Stimulated activated naive B cell treated with anti-CD40 and anti-IgM and Interleukin-4, amounts not matched to agents 10 μg/mL and 1 μg/mL and 100 μg/mL, for 72 hours (primary cell): ENCODE measurements at regions not wholly inside any gene's neighbourhood (a gene's known extent, or its start where the extent isn't known, plus 50 kb on each side); places are given as distances from the start of the nearest gene placed in this dataset.

Experiments used
- ATAC-seq, 2 donors: fragments of 150-1000 bp; cut with Tn5 transposase; replicated peaks; 2 replicates each; pipeline ENCODE4 v1.10.0; 2021; ENCODE audit warnings: moderate library complexity in 1 of 2
- DNase-seq: peaks from one replicate; pipeline ENCODE4 v3.0.0; 2021
- H3K27ac Mint-ChIP-seq: one replicate; pipeline ENCODE4 v1.8.0; 2022; ENCODE audit warnings: mild to moderate bottlenecking, mixed read lengths
- H3K27me3 Mint-ChIP-seq, 2 donors: one replicate each; pipeline ENCODE4 v1.8.0; 2022; ENCODE audit warnings: mixed read lengths in 2 of 2
- H3K36me3 Mint-ChIP-seq, 2 donors: one replicate each; pipeline ENCODE4 v1.8.0; 2022; ENCODE audit warnings: mixed read lengths in 2 of 2, mild to moderate bottlenecking in 1 of 2
- H3K4me1 Mint-ChIP-seq, 2 donors: one replicate each; pipeline ENCODE4 v1.8.0; 2022; ENCODE audit warnings: mixed read lengths in 2 of 2, mild to moderate bottlenecking in 1 of 2
- H3K4me3 Mint-ChIP-seq, 2 donors: one replicate each; pipeline ENCODE4 v1.8.0; 2022; ENCODE audit warnings: mild to moderate bottlenecking in 2 of 2, mixed read lengths in 2 of 2, moderate library complexity in 1 of 2
- H3K9me3 Mint-ChIP-seq, 2 donors: one replicate each; pipeline ENCODE4 v1.8.0; 2022; ENCODE audit warnings: mixed read lengths in 2 of 2, mild to moderate bottlenecking in 1 of 2

DNA sequence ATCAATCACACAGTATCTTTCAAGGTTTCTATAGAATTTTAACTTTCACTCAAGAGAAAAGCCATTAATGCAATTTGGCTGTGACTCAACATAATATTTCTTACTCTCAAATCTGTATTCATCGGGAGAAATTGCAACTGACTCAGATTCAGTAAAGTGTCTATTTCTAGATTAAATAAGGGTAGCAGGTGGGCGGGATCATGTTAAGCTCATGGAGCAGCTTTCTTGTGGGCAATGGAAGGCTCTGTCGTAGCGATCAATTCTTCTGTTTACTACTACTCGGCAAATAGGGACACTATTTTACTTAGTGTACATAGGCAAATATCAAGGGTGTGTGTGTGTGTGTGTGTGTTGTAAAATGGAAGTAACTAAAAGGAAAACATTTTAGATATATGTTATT is 423.6 kb upstream of the NEGR1 start:
- Mint-ChIP-seq H3K9me3 (no peaks in the 10 kb centered on the region), H3K4me1 (no peaks in the 10 kb centered on the region), H3K4me3 (no peak overlapping the region), H3K27me3 (no peaks in the 10 kb centered on the region), H3K27ac (no peak overlapping the region), H3K36me3 (no peaks in the 10 kb centered on the region)
- no peak for ATAC-seq
- DNase-seq = no peak

DNA sequence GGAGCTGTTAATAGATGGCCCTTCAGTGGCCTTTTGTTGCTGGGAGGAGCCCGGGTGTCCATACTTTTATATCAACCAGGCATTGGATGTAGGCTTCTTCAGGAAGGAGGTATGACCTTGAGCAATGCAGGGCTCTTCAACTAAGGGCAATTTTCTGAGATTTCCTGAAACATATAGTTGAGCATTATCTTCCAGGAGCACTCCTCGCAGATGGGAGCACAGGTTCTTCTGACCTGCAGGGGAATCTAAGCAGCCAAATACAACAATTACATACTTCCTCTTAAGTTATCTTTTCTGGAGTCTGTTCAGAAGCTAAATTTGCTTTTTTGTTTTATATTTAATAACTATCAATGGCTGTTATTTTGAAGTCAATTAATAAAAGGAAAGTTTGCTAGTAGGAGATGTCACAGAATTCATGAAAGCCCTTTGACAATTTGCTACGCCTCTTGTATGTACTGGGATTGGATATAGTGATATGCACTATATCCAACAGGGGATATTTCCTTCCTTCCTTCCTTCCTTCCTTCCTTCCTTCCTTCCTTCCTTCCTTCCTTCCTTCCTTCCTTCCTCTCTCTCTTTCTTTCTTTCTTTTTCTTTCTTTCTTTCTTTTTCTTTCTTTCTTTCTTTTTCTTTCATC is 422.6 kb upstream of the NEGR1 start:
- Mint-ChIP-seq H3K27ac (no peak overlapping the region), H3K27me3 (no peaks in the 10 kb centered on the region), H3K36me3 (no peaks in the 10 kb centered on the region), H3K4me3 (no peak overlapping the region), H3K9me3 (no peaks in the 10 kb centered on the region), H3K4me1 (no peaks in the 10 kb centered on the region)
- DNase-seq (no peak), ATAC-seq (no peak)

DNA sequence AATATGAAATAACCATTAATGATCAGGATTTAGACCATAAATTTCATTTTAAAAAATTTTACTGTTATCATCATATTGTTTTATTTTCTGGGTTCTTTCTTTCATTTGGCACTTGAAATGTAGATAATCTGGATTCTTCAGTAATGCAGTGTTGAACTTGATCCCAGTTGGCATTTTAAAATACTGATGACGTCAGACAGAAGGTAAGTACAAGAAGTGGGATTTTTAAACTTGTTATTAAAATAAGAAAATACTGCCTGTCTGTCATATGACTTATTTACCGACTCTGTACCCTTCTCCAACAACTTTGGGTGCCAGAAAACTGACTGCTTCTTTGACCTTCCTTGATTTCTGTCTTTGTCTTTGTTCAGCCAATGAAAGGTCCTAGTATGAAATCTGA is 415.1 kb upstream of the NEGR1 start:
- Mint-ChIP-seq H3K9me3 (peaks cover 3 to 5% of the 10 kb centered on the region in 2 donors), H3K27me3 (no peaks in the 10 kb centered on the region), H3K36me3 (no peaks in the 10 kb centered on the region), H3K4me1 (no peaks in the 10 kb centered on the region), H3K4me3 (no peak overlapping the region), H3K27ac (no peak overlapping the region)
- no peak for DNase-seq
- ATAC-seq = no peak

DNA sequence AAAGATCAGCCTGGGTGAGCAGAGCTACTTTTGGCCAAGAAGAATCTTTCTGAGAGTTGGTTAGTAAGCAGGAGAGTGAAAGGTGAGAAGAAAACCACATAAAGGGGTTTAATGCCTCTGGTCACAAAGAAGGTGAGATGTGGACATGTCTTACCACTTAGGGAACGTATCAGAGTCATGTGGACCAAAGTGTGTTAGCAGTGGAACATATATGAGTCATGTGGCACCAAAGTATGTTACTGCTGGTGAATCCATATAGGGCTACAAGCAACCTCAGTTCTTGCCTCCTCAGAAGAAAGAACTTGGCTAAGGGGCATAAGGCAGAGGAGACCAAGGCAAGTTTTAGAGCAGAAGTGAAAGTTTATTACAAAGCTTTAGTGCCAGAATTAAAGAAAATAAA is 411.6 kb upstream of the NEGR1 start:
- Mint-ChIP-seq H3K36me3 (no peaks in the 10 kb centered on the region), H3K27ac (no peak overlapping the region), H3K9me3 (peaks cover 3 to 5% of the 10 kb centered on the region in 2 donors), H3K27me3 (no peaks in the 10 kb centered on the region), H3K4me3 (no peak overlapping the region), H3K4me1 (no peaks in the 10 kb centered on the region)
- DNase-seq (no peak), ATAC-seq (no peak)

DNA sequence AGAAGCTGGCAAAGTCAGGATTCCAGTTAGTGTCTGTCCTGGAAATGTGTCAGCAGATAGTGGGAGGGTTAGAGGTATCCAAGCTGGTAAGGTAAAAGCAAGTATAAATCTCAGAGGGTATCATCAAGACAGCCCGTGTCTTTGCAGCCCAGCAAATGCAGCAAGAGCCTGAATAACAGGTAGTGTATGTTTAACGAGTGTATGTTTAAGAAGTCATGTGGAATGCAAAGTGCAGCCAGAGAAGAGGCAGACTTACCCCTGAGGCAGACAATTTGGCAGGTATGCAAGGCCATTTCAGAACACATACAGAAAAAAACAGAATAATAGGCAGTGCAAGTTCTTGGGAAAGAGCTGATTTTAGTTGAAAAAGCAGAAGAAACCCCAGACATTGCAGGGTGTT is 411.0 kb upstream of the NEGR1 start:
- Mint-ChIP-seq H3K4me1 (no peaks in the 10 kb centered on the region), H3K4me3 (no peak overlapping the region), H3K27me3 (no peaks in the 10 kb centered on the region), H3K27ac (no peak overlapping the region), H3K36me3 (no peaks in the 10 kb centered on the region), H3K9me3 (peaks cover 3 to 5% of the 10 kb centered on the region in 2 donors)
- ATAC-seq (no peak), DNase-seq (no peak)

DNA sequence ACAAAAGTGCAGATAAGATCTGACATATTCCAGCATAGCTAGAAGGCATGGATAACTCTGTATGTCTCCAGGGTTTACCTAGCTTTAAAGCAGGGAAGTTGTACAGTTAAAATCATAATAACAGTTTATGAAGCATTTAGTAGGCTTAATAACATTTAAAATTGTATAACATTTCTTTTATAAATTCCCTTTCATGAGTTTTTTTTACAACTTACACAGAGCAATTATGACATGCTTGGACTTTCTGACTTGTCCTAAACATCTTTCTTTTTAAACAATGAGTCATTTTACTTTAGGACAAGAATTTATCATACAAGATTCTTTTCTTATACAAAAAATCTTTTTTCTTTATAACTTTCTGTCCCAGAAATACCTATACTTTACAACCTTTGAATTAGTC is 408.5 kb upstream of the NEGR1 start:
- H3K9me3 Mint-ChIP-seq = peaks cover 3 to 7% of the 10 kb centered on the region in 2 donors
- ATAC-seq = no peak
- no peaks in the 10 kb centered on the region for H3K27me3 Mint-ChIP-seq
- no peak for DNase-seq
- H3K4me1 Mint-ChIP-seq = no peaks in the 10 kb centered on the region
- H3K27ac Mint-ChIP-seq = no peak overlapping the region
- H3K36me3 Mint-ChIP-seq = no peaks in the 10 kb centered on the region
- no peak overlapping the region for H3K4me3 Mint-ChIP-seq

DNA sequence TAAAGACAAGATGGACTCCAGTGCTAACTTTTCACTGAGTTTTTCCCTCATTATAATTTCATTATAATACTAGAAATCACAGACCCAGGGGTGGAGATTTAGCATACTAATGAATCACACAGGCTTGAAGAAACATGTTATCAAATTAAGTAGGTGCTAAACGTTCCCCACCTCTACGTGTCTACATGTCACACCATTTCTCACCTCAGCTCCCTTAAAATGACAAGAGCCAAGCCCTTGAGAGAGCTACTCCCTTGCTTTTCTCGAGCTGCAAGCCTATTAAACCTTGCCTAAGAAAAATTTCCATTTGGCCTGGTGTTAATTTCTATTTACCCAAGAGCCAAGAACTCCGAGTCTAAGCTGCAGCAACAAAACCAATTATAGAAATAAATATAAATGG is 396.3 kb upstream of the NEGR1 start:
- no peaks in the 10 kb centered on the region for H3K27me3 Mint-ChIP-seq
- no peak overlapping the region for H3K4me3 Mint-ChIP-seq
- ATAC-seq (no peak), DNase-seq (no peak)
- H3K27ac Mint-ChIP-seq = no peak overlapping the region
- no peaks in the 10 kb centered on the region for H3K36me3 Mint-ChIP-seq
- H3K4me1 Mint-ChIP-seq = no peaks in the 10 kb centered on the region
- H3K9me3 Mint-ChIP-seq = no peaks in the 10 kb centered on the region

DNA sequence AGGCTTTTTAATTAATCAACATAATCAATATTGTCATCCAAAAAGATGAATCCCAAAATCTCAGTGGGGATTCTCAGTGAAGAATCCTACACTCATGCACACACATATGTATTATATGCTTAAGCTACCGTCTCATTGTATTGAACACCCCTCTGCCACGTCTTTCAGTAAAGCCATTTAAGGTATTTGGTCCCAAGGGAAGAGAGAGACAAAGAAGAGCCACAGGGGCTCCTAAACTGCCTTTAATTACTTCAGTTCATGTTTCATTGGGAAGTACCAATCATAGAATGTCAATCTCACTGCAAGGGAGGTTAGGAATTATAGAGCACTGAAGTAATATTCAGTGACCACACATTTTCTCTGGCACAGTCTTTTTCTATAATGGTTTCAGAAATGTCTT is 388.6 kb upstream of the NEGR1 start:
- Mint-ChIP-seq H3K9me3 (no peaks in the 10 kb centered on the region), H3K36me3 (no peaks in the 10 kb centered on the region), H3K27me3 (no peaks in the 10 kb centered on the region), H3K4me1 (no peaks in the 10 kb centered on the region), H3K27ac (no peak overlapping the region), H3K4me3 (no peak overlapping the region)
- DNase-seq (no peak), ATAC-seq (no peak)

DNA sequence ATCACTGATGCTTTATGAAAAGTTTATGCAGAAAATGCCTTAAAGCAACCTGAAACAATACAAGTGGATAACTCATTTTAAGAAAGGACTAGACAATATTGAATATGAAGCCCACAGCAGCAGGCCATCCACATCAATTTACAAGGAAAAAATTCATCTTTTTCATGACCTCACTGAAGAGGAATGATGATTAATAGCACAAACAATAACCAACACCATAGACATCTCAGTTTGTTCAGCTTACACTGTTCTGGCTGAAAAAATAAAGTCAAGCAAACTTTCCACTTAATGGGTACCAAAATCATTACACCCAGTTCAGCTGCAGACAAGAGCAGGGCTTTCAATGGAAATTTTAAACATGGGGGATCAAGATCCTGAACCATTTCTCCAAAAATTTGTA is 380.6 kb upstream of the NEGR1 start:
- Mint-ChIP-seq H3K9me3 (peaks cover 0 to 1% of the 10 kb centered on the region in 2 donors), H3K4me3 (no peak overlapping the region), H3K27me3 (no peaks in the 10 kb centered on the region), H3K27ac (no peak overlapping the region), H3K36me3 (no peaks in the 10 kb centered on the region), H3K4me1 (no peaks in the 10 kb centered on the region)
- ATAC-seq (no peak), DNase-seq (no peak)

DNA sequence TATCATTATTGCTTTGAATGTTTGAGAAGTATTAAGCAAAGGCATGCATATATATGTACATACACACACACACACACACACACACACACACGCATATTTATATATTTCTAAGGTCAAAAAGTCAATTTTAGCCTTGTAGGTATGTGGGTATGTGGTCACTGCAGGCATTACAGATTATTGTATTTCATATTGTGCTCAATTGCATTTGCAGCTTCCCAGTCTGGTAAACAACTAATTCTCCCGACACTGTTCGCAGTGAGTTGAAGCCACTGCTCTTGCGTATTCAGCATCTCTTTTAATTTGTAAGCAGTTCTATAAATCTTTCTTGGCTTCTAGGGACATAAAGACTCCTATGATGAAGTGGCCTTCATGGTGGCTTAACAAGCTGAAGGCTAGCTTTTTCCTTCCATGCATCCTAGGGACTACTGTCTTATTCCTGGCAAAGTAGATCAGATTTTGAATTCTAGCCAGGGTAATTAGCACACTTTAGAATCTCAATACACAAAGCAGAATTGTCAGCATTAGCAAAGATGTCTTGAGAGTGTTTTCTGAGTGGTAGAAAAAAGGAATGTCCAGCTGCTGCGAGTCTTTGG is 368.6 kb upstream of the NEGR1 start:
- H3K4me1 Mint-ChIP-seq = no peaks in the 10 kb centered on the region
- H3K4me3 Mint-ChIP-seq = no peak overlapping the region
- H3K27me3 Mint-ChIP-seq = no peaks in the 10 kb centered on the region
- H3K27ac Mint-ChIP-seq = no peak overlapping the region
- ATAC-seq (no peak), DNase-seq (no peak)
- H3K36me3 Mint-ChIP-seq = no peaks in the 10 kb centered on the region
- no peaks in the 10 kb centered on the region for H3K9me3 Mint-ChIP-seq

DNA sequence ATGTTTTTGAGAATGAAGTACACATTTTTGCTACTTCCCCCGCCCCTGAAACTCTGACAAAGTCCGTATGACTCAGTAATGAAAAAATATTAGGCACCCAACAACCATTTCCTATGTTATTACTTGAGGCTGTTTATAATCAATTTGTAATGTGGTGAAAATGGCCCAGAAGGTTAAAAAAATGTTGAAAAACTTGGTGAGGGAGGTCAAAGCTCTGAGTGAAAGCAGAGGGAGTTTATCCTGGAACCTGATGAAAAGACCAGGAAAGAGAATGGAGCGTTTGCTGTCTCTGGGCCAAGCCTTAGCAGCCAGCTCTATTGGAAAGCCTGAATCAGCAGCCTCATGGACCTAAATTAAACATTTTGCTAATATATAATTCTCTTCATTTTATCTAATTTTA is 367.7 kb upstream of the NEGR1 start:
- Mint-ChIP-seq H3K36me3 (no peaks in the 10 kb centered on the region), H3K4me1 (no peaks in the 10 kb centered on the region), H3K4me3 (no peak overlapping the region), H3K27me3 (no peaks in the 10 kb centered on the region), H3K9me3 (no peaks in the 10 kb centered on the region), H3K27ac (no peak overlapping the region)
- ATAC-seq = no peak
- DNase-seq = no peak

DNA sequence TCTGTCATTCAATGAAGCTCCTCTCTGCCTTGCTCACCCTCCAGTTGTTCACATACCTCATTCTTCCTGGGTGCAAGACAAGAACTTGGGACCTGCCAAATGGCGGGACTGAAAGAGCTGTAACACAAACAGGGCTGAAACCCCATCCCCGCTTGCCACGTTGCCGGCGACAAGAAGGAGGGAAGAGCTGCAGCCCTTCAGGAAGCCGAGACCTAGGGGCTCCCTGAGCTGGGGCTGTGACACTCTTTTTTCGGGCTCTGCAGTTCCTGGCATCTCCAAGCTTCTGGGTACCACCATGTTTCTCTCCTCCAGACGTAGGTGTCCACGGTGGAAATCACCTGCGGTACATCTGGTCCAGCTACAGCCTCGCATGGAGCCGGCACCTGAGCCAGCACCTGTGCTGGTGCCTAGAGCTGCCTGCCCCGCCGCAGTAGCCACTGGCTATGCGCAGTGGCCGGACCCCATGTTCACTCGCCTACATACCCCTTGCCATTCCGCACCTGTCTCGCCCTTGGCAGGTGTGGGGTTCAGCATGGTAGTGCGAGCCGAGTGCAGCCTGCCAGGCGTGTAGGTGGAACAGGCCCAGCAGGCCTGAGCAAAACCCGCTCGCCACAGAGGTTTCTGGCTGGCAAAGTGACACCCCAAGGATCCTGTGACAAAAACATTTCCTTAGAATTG is 367.0 kb upstream of the NEGR1 start:
- no peak overlapping the region for H3K4me3 Mint-ChIP-seq
- no peaks in the 10 kb centered on the region for H3K27me3 Mint-ChIP-seq
- no peak overlapping the region for H3K27ac Mint-ChIP-seq
- H3K4me1 Mint-ChIP-seq = no peaks in the 10 kb centered on the region
- H3K9me3 Mint-ChIP-seq = no peaks in the 10 kb centered on the region
- no peaks in the 10 kb centered on the region for H3K36me3 Mint-ChIP-seq
- DNase-seq = no peak
- no peak for ATAC-seq

DNA sequence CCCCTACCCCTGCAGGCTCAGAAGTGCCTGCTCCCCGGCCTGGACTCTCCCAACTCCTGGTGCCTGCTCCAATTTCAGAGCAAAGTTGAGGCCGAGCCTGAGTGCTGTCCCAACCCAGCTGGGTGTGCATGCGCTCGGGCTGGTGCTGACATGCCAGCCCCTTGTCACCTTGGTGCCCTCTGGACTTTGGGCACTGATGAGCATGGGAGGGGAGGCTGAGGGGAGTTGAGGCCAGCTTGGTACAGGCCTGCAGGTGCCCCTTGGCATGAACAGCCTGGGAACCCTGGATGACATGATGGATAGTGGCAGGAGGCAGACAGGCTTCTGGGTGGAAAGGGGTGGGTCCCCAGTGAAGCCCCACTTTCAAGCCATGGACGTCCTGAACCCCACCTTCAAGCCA is 366.1 kb upstream of the NEGR1 start:
- Mint-ChIP-seq H3K36me3 (no peaks in the 10 kb centered on the region), H3K4me1 (no peaks in the 10 kb centered on the region), H3K27me3 (no peaks in the 10 kb centered on the region), H3K27ac (no peak overlapping the region), H3K9me3 (no peaks in the 10 kb centered on the region), H3K4me3 (no peak overlapping the region)
- ATAC-seq = no peak
- DNase-seq = no peak

DNA sequence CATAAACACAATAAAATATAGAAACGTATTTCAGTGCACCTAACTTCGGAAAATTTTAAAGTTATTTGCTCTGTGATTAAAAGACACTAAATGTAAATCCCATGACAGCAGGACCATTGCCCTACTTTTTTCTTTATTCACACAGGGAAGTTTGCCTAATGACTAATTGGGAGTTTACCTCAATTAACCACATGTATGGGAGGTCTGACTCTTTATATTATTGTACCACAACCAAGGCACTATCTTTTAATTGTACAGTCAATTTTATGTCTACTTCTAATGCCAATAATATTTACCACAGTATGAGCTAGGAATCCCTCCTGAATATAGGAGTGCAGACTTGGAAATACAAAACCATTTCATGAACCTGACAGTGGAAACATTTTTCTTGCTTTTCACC is 360.8 kb upstream of the NEGR1 start:
- Mint-ChIP-seq H3K9me3 (no peaks in the 10 kb centered on the region), H3K36me3 (no peaks in the 10 kb centered on the region), H3K4me3 (no peak overlapping the region), H3K27me3 (no peaks in the 10 kb centered on the region), H3K4me1 (no peaks in the 10 kb centered on the region), H3K27ac (no peak overlapping the region)
- no peak for ATAC-seq
- DNase-seq = no peak

DNA sequence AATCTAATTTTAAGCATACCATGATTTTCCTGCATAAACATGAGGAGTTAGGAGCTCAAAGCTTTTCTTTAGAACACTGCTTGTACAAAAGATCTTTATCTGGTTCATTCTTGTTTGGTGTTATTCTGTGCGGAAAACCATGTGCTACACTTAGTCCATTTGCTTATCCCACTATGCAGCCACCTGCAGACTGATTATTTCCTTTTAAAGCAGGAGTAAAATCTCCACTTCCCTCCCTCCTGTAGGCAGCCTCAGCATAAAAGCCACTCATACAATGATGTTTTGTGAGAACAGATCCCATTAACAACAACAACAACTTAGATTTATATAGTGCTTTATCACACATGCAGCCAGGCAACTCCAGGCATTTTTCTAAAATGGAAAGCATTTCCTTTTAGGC is 355.3 kb upstream of the NEGR1 start:
- no peak overlapping the region for H3K4me3 Mint-ChIP-seq
- ATAC-seq = no peak

More for the DNA sequence above, 355.3 kb upstream of the NEGR1 start:
- Mint-ChIP-seq H3K9me3 (no peaks in the 10 kb centered on the region), H3K27ac (no peak overlapping the region), H3K27me3 (no peaks in the 10 kb centered on the region), H3K4me1 (no peaks in the 10 kb centered on the region), H3K36me3 (no peaks in the 10 kb centered on the region)
- no peak for DNase-seq
